Ishikawa (cell line): ENCODE measurements at regions not wholly inside any gene's neighbourhood (a gene's known extent, or its start where the extent isn't known, plus 50 kb on each side); places are given as distances from the start of the nearest gene placed in this dataset.

Experiments
- CEBPB ChIP-seq: IDR thresholded peaks from 2 replicates; pipeline ENCODE4 v1.6.1; 2012
- CREB1 ChIP-seq: IDR thresholded peaks from 2 replicates; pipeline ENCODE4 v1.6.1; 2012; ENCODE audit warnings: low read depth
- EGR1 ChIP-seq: IDR thresholded peaks from 2 replicates; pipeline ENCODE4 v1.6.1; 2012
- EP300 ChIP-seq: IDR thresholded peaks from 2 replicates; pipeline ENCODE4 v1.6.1; 2012; ENCODE audit warnings: borderline replicate concordance
- FOXM1 ChIP-seq: IDR thresholded peaks from 2 replicates; pipeline ENCODE4 v1.6.1; 2012; ENCODE audit warnings: low read depth, borderline replicate concordance
- NFIC ChIP-seq: IDR thresholded peaks from 2 replicates; pipeline ENCODE4 v1.6.1; 2012
- RAD21 ChIP-seq: IDR thresholded peaks from 2 replicates; pipeline ENCODE4 v1.6.1; 2012; ENCODE audit warnings: low read depth
- TAF1 ChIP-seq: IDR thresholded peaks from 2 replicates; pipeline ENCODE4 v1.6.1; 2012; ENCODE audit warnings: low read depth, mild to moderate bottlenecking
- TCF12 ChIP-seq: IDR thresholded peaks from 2 replicates; pipeline ENCODE4 v1.6.1; 2012; ENCODE audit warnings: low read depth
- TEAD4 ChIP-seq: IDR thresholded peaks from 2 replicates; pipeline ENCODE4 v1.6.1; 2012
- YY1 ChIP-seq: IDR thresholded peaks from 2 replicates; pipeline ENCODE4 v1.6.1; 2012; ENCODE audit warnings: low read depth
- ZBTB7A ChIP-seq: IDR thresholded peaks from 2 replicates; pipeline ENCODE4 v1.6.1; 2012; ENCODE audit warnings: low read depth
- TF ChIP-seq, protein P1 (sequence below): IDR thresholded peaks from 2 replicates; pipeline ENCODE4 v1.6.1; 2012
- TF ChIP-seq, protein P2 (sequence below): IDR thresholded peaks from 2 replicates; pipeline ENCODE4 v1.6.1; 2012
- TF ChIP-seq, protein P3 (sequence below): IDR thresholded peaks from 2 replicates; pipeline ENCODE4 v1.6.1; 2012; ENCODE audit warnings: low read depth, mild to moderate bottlenecking

DNA sequence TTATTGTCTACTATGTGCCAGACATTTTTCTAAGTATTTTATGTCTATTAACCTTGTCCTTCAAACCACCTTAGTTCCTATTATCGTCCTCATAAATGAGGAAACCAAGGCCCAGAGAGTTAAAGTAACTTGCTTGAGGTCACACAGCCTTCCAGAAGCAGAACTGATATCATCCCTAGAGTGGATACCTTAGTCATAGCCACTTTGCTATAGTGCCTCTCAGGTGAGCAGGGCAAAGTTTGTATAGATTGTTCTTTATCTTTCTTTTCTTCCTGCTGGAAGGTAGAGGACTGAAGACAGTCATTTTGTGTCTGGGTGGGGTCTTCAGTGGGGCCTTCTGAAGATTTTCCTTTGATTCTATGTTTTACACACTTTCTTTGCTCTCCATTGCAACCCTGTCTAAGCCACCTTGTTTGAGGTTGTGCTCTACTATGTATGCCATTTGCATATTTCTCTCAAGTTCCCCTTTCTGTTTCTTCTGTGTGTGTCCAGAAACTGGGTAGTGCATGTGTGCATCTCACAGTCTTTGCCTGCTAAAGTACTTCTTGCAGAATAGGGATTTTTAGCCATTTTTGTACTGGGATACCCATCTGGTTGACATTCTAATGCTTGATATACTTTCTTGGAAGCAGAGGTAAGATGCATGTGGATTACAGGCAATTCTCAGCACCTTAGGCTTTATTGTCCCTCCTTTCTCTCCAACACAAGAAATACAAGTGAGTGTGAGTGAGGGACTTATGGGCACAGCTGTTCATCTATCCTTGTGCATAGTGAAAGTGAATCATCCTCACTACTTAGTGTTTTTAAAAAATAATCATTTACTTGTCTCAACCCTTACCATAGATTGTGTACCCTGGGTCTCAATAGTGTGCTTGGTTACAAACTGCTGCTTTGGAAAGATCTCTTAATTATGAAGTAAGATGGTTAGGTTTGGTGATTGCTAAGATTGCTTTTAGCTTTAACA lies 207.6 kb upstream of the HMCN1 start:
- no peak for TF ChIP-seq CREB1
- TF ChIP-seq, protein P1, sequence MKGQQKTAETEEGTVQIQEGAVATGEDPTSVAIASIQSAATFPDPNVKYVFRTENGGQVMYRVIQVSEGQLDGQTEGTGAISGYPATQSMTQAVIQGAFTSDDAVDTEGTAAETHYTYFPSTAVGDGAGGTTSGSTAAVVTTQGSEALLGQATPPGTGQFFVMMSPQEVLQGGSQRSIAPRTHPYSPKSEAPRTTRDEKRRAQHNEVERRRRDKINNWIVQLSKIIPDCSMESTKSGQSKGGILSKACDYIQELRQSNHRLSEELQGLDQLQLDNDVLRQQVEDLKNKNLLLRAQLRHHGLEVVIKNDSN, result no peak
- TF ChIP-seq EGR1, result no peak
- TF ChIP-seq ZBTB7A, result no peak
- TF ChIP-seq YY1, result no peak
- no peak for TF ChIP-seq RAD21
- TF ChIP-seq CEBPB, result no peak
- TF ChIP-seq NFIC, result no peak
- TF ChIP-seq, protein P2, sequence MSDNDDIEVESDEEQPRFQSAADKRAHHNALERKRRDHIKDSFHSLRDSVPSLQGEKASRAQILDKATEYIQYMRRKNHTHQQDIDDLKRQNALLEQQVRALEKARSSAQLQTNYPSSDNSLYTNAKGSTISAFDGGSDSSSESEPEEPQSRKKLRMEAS, result no peak
- no peak for TF ChIP-seq FOXM1
- no peak for TF ChIP-seq TAF1
- no peak for TF ChIP-seq EP300
- no peak for TF ChIP-seq TCF12
- TF ChIP-seq TEAD4, result no peak
- TF ChIP-seq, protein P3, sequence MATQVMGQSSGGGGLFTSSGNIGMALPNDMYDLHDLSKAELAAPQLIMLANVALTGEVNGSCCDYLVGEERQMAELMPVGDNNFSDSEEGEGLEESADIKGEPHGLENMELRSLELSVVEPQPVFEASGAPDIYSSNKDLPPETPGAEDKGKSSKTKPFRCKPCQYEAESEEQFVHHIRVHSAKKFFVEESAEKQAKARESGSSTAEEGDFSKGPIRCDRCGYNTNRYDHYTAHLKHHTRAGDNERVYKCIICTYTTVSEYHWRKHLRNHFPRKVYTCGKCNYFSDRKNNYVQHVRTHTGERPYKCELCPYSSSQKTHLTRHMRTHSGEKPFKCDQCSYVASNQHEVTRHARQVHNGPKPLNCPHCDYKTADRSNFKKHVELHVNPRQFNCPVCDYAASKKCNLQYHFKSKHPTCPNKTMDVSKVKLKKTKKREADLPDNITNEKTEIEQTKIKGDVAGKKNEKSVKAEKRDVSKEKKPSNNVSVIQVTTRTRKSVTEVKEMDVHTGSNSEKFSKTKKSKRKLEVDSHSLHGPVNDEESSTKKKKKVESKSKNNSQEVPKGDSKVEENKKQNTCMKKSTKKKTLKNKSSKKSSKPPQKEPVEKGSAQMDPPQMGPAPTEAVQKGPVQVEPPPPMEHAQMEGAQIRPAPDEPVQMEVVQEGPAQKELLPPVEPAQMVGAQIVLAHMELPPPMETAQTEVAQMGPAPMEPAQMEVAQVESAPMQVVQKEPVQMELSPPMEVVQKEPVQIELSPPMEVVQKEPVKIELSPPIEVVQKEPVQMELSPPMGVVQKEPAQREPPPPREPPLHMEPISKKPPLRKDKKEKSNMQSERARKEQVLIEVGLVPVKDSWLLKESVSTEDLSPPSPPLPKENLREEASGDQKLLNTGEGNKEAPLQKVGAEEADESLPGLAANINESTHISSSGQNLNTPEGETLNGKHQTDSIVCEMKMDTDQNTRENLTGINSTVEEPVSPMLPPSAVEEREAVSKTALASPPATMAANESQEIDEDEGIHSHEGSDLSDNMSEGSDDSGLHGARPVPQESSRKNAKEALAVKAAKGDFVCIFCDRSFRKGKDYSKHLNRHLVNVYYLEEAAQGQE, result no peak

DNA sequence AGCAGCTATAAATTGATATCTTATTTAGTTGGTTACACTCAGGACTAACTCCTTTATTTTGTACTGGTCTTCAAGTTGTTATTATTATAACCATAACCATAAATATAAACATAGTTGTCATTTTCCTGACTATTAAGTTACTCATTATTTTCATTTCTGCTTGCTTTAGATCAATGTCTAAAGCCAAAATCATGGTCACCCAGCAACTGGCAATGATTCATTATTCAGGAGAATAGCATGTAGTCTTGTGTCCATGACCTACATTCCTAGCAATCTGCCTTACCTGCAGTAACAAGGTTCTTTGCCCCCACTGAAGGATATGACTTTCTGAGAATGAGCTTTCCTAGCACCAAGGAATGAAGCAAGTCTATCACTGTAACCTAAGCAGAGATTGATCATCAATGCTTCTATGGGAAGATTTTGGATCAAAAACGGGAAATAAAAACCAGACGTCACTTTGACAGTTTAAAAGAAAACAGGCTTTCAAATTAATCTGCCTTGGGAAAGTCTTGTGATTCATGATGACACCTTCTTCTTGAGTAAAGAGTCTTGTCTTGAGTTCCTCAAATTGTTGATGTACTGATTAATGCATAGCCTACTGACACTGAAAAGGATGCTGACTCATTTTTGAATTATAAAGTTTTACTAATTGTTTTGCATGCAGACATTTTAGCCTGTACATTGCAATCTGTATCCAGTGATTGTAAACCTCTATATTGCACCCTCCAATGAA lies 203.3 kb upstream of the IVNS1ABP start:
- TF ChIP-seq, protein P3, result no peak
- TF ChIP-seq EP300 (no peak), EGR1 (no peak), CEBPB (no peak), NFIC (no peak), YY1 (no peak)

DNA sequence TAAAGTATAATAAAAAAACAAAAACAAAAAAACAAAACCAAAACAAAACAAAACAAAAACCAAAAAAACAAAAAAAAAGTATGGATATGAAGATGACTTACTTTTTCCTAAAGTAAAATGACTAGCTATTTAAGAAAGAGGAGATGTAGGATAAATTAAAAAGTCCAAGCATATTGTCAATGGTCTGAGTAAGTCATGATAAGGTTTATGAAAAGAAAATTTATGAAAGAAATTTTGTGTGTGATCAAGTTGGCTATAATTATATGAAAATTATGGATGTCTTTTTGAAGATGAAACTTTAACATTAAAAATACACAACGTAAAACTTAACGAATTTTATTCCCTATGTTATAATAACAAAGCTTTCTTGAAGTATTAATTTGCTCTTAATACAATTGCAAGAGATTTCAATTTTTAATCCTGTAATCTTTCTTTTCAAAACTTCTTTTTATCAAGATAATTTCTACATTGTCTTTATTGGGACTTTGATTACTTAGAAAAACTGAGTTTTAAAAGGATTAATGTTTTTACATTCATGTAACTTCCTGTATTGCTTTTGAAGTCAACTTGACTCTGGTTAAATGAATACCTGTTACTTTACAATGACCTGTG lies 200.9 kb upstream of the IVNS1ABP start:
- TF ChIP-seq FOXM1 (no peak), CREB1 (no peak), NFIC (no peak), CEBPB (no peak), TEAD4 (no peak), RAD21 (no peak), TCF12 (no peak), TAF1 (no peak), EGR1 (no peak)
- TF ChIP-seq, protein P1, result no peak

DNA sequence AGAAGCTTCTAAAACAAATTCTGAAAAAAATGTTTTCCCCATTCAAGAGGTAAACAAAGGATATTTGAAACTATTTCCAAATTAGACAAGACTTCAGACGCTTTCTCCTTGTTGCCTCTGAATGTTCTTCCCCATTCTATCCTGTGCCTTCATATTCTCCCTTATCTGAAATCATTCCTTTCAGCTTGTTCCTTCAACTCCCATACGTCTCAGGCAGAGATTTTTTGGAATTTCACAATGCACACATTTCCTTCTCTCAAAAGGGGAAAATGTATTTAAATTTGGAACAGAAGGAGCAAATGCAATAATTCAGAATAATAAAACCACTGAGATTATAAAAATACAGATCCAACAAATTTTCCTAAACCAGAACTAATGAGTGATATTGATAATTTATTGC lies 198.7 kb upstream of the IVNS1ABP start:
- no peak for TF ChIP-seq CEBPB
- TF ChIP-seq, protein P1, result no peak
- TF ChIP-seq YY1, result no peak
- TF ChIP-seq TEAD4, result no peak
- TF ChIP-seq NFIC, result no peak

DNA sequence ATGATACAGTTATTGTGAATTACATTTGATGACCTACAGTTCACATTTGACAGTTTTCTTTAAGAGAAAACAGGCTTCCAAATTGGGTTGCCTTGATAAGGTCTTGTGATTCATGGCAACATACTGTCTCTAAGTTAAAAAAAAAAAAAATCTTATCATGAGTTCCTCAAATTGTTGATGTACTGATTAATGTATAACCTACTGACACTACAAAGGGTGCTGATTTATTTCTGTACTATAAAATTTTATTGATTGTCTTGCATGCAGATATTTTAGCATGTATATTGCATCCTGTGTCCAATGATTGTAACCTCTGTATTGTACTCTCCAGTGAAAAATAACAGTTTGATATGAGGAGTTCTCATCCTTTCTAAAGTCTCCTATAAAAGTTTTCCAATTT lies 197.3 kb upstream of the IVNS1ABP start:
- TF ChIP-seq CEBPB (no peak), TEAD4 (no peak), TAF1 (no peak), EP300 (no peak), ZBTB7A (no peak), TCF12 (no peak)
- TF ChIP-seq, protein P2, result no peak
